ENCODE measurements at regions not wholly inside any gene's neighbourhood (a gene's known extent, or its start where the extent isn't known, plus 50 kb on each side); places are given as distances from the start of the nearest gene placed in this dataset.

- no peak for TF ChIP-seq CTCF (IDR thresholded peaks at IDR 0.05; ENCODE audit: poor library complexity)
- TF ChIP-seq EZH2phosphoT487 (IDR thresholded peaks at IDR 0.05; ENCODE audit: low read depth, severe bottlenecking, unreplicated experiment), result no peak
Observed at GRCh38 chr2:129719335-129719734, 260.1 kb upstream of the RAB6C start.
